ENCODE measurements at regions not wholly inside any gene's neighbourhood (a gene's known extent, or its start where the extent isn't known, plus 50 kb on each side); places are given as distances from the start of the nearest gene placed in this dataset.

- peak in 2 of 4 donors; percentile 19 to 23 for ATAC-seq
- intact Hi-C loops (cut with DNase I): no loop called here
- H3K27me3 ChIP-seq: no peaks in the 10 kb centered on the region
- FAIRE-seq: no peak
- H3K4me1 ChIP-seq: no peaks in the 10 kb centered on the region
- WGBS, 2 donors: 5 to 17% methylated on average over 2 of the region's 2 CpGs
- no peak for TF ChIP-seq CTCF (IDR thresholded peaks at IDR 0.05)
- H3K4me3 ChIP-seq: no peak overlapping the region
- H3K27ac ChIP-seq: no peak overlapping the region
- DNase-seq: no peak
- no peaks in the 10 kb centered on the region for H3K36me3 ChIP-seq
- H3K9me3 ChIP-seq: no peaks in the 10 kb centered on the region
These were observed 606.9 kb downstream of the FSCB start for GRCh38 chr14:43900173-43900655.

- intact Hi-C loops (cut with DNase I): no loop called here
- DNase-seq: no peak
- WGBS, 2 donors: 50 to 55% methylated on average over 2 of the region's 2 CpGs
These were observed 608.4 kb downstream of the FSCB start for GRCh38 chr14:43898687-43899086.

GRCh38 chr14:43896044-43896443, 611.0 kb downstream of the FSCB start:
- TF ChIP-seq CTCF (IDR thresholded peaks at IDR 0.05): no peak
- DNase-seq (no peak), ATAC-seq (no peak), FAIRE-seq (no peak)
- intact Hi-C loops (cut with DNase I): no loop called here
- Histone ChIP-seq H3K36me3 (no peaks in the 10 kb centered on the region), H3K9me3 (no peaks in the 10 kb centered on the region), H3K27ac (no peak overlapping the region), H3K27me3 (no peaks in the 10 kb centered on the region), H3K4me3 (no peak overlapping the region), H3K4me1 (no peaks in the 10 kb centered on the region)
- 52 to 53% methylated on average over 2 of the region's 2 CpGs for WGBS, 2 donors

More at GRCh38 chr14:43898687-43899086, 608.4 kb downstream of the FSCB start:
- no peaks in the 10 kb centered on the region for H3K36me3 ChIP-seq
- H3K27me3 ChIP-seq: no peaks in the 10 kb centered on the region
- no peak for TF ChIP-seq CTCF (IDR thresholded peaks at IDR 0.05)
- H3K27ac ChIP-seq: no peak overlapping the region
- no peaks in the 10 kb centered on the region for H3K4me1 ChIP-seq
- H3K9me3 ChIP-seq: no peaks in the 10 kb centered on the region
- ATAC-seq: no peak
- H3K4me3 ChIP-seq: no peak overlapping the region
- no peak for FAIRE-seq

- FAIRE-seq: no peak
- no peak for DNase-seq
- WGBS, 2 donors: 38 to 46% methylated on average over 3 of the region's 3 CpGs
- H3K4me3 ChIP-seq: no peak overlapping the region
- no peaks in the 10 kb centered on the region for H3K36me3 ChIP-seq
- no peaks in the 10 kb centered on the region for H3K4me1 ChIP-seq
- H3K27me3 ChIP-seq: no peaks in the 10 kb centered on the region
- no peak overlapping the region for H3K27ac ChIP-seq
- H3K9me3 ChIP-seq: no peaks in the 10 kb centered on the region
- intact Hi-C loops (cut with DNase I): no loop called here
- peak in 1 of 4 donors; percentile 46 for ATAC-seq
- TF ChIP-seq CTCF (IDR thresholded peaks at IDR 0.05): peak; percentile 16 to 48 (median 35)
These were observed 612.5 kb downstream of the FSCB start for GRCh38 chr14:43894534-43894933.

- H3K27me3 ChIP-seq: no peaks in the 10 kb centered on the region
- no peak for ATAC-seq
- FAIRE-seq: no peak
- 85 to 90% methylated on average over 2 of the region's 2 CpGs for WGBS, 2 donors
- intact Hi-C loops (cut with DNase I): no loop called here
- no peak for TF ChIP-seq CTCF (IDR thresholded peaks at IDR 0.05)
- no peak overlapping the region for H3K27ac ChIP-seq
- no peaks in the 10 kb centered on the region for H3K9me3 ChIP-seq
- no peak overlapping the region for H3K4me3 ChIP-seq
- no peaks in the 10 kb centered on the region for H3K36me3 ChIP-seq
- DNase-seq: no peak
- H3K4me1 ChIP-seq: no peaks in the 10 kb centered on the region
These were observed 619.6 kb downstream of the FSCB start for GRCh38 chr14:43887523-43887922.

Data from pancreas (tissue), 10 donors.